Astrocyte of the spinal cord (primary cell): ENCODE measurements at regions not wholly inside any gene's neighbourhood (a gene's known extent, or its start where the extent isn't known, plus 50 kb on each side); places are given as distances from the start of the nearest gene placed in this dataset.
"Not testable (repeated sequence)": the region's sequence is repeated elsewhere in the genome, so short reads cannot be mapped to it uniquely, and the experiment has no call there.

ENCODE experiments used
- DNase-seq: peaks from one replicate; pipeline ENCODE4 v3.0.0; 2011; ENCODE audit warnings: low read depth, low spot score
- H3K4me3 ChIP-seq: 2 replicates; pipeline ENCODE4 v1.5.1; 2011; ENCODE audit warnings: low read depth, mild to moderate bottlenecking, low read length, moderate library complexity
- CTCF ChIP-seq: IDR thresholded peaks from 2 replicates; pipeline ENCODE4 v1.5.1; 2012; ENCODE audit warnings: low read depth, mild to moderate bottlenecking, low read length, inconsistent platforms
- in situ Hi-C: cut with HindIII; loops from 2 replicates; pipeline ENCODE4 v1.10.0; 2017; ENCODE audit warnings: low sequenced_read_pairs

- no peak overlapping the region for H3K4me3 ChIP-seq
- in situ Hi-C loops, result no loop called here
- TF ChIP-seq CTCF, result no peak
- DNase-seq, result no peak
Observed at GRCh38 chr2:185674232-185674631, 64.4 kb upstream of the FSIP2 start.

- H3K4me3 ChIP-seq, result no peak overlapping the region
- TF ChIP-seq CTCF, result no peak
- in situ Hi-C loops, result no loop called here
- no peak for DNase-seq
Observed at GRCh38 chr2:185676316-185676715, 62.3 kb upstream of the FSIP2 start.

- DNase-seq, in situ Hi-C loops, H3K4me3 ChIP-seq: not testable (repeated sequence)
Observed at GRCh38 chr2:185687001-185687400, 51.6 kb upstream of the FSIP2 start.

- in situ Hi-C loops, result no loop called here
- H3K4me3 ChIP-seq, result no peak overlapping the region
- DNase-seq, result no peak
- TF ChIP-seq CTCF, result no peak
Observed at GRCh38 chr2:185687967-185688366, 50.6 kb upstream of the FSIP2 start.
